Cardiac septum (tissue), 1 donor: ENCODE measurements at regions not wholly inside any gene's neighbourhood (a gene's known extent, or its start where the extent isn't known, plus 50 kb on each side); places are given as distances from the start of the nearest gene placed in this dataset.

Experiments
- DNase-seq: peaks from one replicate; pipeline ENCODE4 v3.0.0-alpha.2; 2020; ENCODE audit warnings: low spot score
- intact Hi-C: fragments of 100-400 bp; cut with DNase I; formaldehyde crosslinking; loops from one replicate; pipeline ENCODE4 v1.14.0; 2022
- donor health status: DM: no; HTN: no; CAD: no.

GRCh38 chr4:19746377-19746776 lies 505.3 kb upstream of the SLIT2 start:
- intact Hi-C loops: no loop called here
- no peak for DNase-seq

DNA sequence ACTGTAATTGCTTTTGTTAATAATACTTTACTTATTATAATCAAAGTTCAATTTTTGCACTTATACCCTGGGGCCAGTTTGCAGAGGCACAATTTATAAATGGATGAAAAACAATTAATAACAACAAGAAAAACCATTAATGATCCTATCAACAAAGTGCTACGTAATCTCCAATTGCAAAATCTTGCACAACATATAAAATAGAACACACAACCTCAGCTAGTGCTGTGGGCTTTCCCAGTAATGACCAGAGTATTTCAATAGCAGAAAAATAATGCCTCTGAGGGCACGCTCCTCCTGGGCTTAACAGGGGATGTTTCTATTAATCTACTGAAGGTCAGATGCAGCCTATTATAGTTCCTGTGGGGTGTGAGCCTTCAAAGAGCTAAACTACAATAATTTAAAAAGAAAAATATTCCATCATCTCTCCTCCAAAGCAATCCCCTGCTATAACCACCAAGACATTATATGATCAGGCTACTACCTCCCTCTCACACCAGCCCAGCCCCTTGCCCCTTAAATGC lies 508.5 kb upstream of the SLIT2 start:
- intact Hi-C loops: no loop called here
- no peak for DNase-seq

GRCh38 chr4:19739101-19739651 lies 512.5 kb upstream of the SLIT2 start:
- DNase-seq: no peak
- intact Hi-C loops: no loop called here

- intact Hi-C loops: no loop called here
- no peak for DNase-seq
These were observed 514.5 kb upstream of the SLIT2 start for GRCh38 chr4:19736968-19737756.

GRCh38 chr4:19735012-19735411 lies 516.7 kb upstream of the SLIT2 start:
- DNase-seq: no peak
- intact Hi-C loops: no loop called here

GRCh38 chr4:19729886-19730651 lies 521.6 kb upstream of the SLIT2 start:
- no peak for DNase-seq
- intact Hi-C loops: no loop called here

- DNase-seq: no peak
- intact Hi-C loops: no loop called here
These were observed 522.9 kb upstream of the SLIT2 start for GRCh38 chr4:19728773-19729172.

DNA sequence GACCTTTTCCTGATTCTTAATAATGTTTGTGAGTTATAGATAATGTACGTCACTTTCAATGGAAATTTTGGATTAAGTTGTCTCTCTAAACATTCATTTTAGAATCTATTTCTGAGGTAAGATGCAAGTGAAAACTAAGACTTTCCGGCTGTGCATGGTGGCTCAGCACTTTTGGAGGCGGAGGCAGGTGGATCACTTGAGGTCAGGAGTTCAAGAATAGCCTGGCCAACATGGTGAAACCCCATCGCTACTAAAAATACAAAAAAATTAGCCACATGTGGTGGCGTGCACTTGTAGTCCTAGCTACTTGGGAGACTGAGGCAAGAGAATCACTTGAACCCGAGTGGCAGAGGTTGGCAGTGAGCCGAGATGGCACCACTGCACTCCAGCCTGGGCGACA lies 524.6 kb upstream of the SLIT2 start:
- no peak for DNase-seq
- intact Hi-C loops: no loop called here

- intact Hi-C loops: no loop called here
- no peak for DNase-seq
These were observed 526.6 kb upstream of the SLIT2 start for GRCh38 chr4:19725130-19725529.

GRCh38 chr4:19722404-19722803 lies 529.3 kb upstream of the SLIT2 start:
- no peak for DNase-seq
- intact Hi-C loops: no loop called here

DNA sequence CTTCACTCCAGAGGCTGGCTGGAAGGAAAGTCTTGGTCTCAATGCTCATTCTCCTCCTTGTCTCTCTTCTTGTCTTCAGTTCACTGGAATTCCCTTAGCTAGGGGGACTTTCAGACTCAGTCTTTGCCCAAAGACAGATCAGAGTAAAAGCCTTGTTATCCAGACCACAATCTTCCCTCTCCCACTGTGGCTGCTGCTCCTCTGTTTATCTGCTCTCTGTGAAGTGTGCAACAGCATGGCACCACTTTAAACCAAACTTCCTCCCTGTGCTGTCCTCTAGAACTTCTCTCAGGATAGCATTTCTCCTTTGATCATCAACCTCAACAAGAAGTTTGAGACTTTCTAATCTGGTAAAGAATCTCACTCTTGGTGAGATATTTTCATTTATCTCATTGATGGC lies 530.1 kb upstream of the SLIT2 start:
- no peak for DNase-seq
- intact Hi-C loops: no loop called here

- no peak for DNase-seq
- intact Hi-C loops: no loop called here
These were observed 531.1 kb upstream of the SLIT2 start for GRCh38 chr4:19720610-19721009.

DNA sequence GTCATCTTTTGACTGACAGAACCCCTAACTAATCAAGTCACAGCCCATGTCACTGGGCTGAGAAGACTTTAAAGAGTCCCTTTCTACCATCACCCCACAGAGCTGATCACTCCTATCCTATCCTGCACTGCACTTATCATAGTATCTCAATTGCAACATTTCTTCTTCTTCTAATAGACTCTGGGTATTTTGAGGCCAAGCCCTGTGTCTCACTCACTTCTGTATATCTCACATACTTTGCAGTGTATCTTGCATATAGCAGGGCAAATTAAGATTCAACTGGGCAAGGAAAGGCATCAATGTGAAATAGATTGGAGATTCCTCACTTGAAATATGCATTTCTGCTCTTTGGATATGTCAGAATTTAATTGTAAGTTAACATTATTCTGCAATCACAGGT lies 531.5 kb upstream of the SLIT2 start:
- intact Hi-C loops: no loop called here
- DNase-seq: no peak

DNA sequence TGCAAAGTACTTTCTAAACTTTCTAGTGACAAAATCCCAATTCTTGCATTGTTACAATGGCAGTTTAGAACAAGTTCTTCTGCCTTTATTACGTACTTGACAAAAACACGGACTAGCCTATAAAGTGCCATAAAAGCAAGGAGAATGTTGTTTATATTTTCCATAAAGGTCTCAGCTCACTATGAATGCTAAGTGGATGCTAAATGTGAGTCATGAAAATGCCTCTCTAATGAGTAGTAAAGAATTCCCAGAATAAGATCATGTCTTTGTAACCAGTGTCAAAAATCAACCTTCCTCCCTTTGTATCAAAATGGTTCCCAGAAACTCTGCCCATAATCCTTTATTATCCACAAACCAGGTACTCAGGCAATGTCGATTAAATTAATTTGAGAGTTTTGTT lies 539.8 kb upstream of the SLIT2 start:
- intact Hi-C loops: no loop called here
- no peak for DNase-seq

DNA sequence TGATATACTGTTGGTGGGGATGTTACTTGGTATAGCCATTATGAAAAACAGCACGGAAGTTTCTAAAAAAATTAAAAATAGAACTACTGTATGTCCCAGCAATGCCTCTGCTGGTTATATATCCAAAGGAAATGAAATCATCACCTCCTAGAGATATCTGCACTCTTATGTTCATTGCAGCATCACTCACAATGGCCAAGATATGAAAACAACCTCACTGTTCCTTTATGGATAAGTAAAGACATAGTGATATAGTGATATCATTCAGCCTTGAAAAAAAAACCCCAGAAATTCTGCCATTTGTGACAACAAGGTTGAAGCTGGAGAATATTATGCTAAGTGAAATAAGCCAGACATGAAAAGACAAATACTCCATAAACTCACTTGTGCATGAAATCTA lies 543.8 kb upstream of the SLIT2 start:
- intact Hi-C loops: no loop called here
- DNase-seq: no peak

DNA sequence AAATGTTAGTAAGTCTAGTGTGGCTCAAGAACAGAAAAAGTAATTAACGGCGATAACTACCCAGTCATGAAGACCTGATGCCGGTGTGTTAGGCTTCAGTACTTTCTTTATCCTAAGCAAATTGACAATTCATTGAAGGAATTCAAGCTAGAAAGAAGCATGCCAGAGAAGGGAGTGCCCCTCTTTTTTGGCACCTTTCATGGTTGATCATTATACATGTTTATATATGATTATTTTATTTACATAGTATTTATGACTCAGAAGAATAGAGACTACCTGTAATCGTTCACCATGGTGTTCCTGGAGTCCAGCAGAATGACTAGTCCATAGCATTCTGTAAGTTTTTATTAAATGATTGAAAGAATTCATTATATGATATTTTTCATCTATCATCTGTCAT lies 548.3 kb upstream of the SLIT2 start:
- no peak for DNase-seq

DNA sequence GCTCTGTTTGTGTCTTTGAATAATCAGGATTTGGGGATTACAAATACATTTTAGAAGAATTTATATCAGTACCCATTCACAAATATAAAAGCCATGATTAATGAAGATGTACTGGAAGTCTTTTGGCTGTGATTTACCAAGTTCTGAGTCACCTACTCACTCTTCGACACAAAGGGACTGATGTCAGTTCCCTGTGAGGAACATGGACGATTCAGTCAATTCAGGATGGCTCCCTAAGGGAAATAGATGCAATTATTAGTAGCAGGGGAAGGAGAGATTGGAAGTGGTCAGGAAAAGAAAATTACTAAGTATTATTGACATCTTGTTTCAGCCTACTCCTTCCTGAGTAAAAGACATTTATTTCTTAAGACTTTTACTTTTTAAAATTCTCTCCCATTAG lies 550.7 kb upstream of the SLIT2 start:
- intact Hi-C loops: no loop called here
- DNase-seq: no peak

More for the DNA sequence above, 548.3 kb upstream of the SLIT2 start:
- intact Hi-C loops: no loop called here

- DNase-seq: no peak
- intact Hi-C loops: no loop called here
These were observed 552.7 kb upstream of the SLIT2 start for GRCh38 chr4:19698961-19699360.

DNA sequence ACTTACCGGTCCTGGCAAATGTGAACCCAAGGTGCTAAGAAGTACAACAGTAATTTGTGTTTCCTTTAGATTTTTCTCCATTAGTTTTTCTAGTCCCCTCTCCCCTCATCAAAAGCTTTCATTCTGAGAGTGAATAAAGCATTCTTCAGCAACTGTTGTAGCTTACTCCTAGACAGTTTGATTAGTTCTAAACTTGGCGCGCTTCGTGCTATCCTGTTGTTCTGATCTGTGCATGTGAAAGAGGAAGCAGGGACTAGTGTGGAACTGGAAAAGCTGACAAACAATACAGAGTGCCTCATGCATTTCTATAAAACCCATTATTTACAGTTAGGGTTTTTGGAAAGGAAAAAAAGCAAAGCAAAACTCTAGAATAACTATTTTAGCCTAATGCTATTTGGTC lies 556.9 kb upstream of the SLIT2 start:
- no peak for DNase-seq
- intact Hi-C loops: no loop called here

DNA sequence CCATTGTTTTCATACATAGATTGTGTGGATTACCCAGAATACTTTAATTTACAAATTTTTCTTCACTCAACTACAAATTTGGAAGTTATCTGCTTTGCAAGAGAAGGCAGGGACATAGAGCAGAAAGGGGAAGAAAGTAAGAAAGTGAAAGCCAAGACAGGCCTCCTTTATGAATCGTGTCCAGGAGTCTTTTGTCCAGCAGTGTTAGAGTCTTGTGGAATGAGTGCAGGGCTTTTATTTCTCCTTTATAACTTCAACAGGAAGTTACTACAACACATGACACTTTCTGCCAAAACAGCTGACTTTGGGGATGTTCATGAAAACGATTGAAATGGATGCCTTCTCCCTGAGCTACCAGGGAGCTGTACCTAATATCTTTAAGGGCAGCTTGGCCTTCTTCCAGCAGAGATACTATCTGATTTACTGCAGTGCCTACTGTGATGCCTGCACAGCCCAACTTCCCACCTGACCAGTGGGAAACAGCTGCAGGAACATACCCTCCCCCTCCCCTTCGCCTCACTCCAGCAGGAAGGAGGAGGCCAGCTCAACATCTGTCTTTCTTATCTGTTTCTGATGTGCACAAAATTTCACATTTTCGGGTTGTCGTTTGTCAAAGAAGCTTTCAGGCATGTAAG lies 557.7 kb upstream of the SLIT2 start:
- no peak for DNase-seq
- intact Hi-C loops: no loop called here
